ENCODE measurements at regions not wholly inside any gene's neighbourhood (a gene's known extent, or its start where the extent isn't known, plus 50 kb on each side); places are given as distances from the start of the nearest gene placed in this dataset.

GRCh38 chr4:101701551-101701950 lies 89.0 kb upstream of the BANK1 start:
- TF ChIP-seq CTCF (conservative IDR thresholded peaks at IDR 0.05; ENCODE audit: low read depth in 2 of 2) (no peak), POLR2AphosphoS5 (IDR thresholded peaks at IDR 0.05; ENCODE audit: low read depth) (no peak), ZNF331 (CRISPR knock-in tag; IDR thresholded peaks at IDR 0.05; ENCODE audit: low read depth) (no peak), JUNB (IDR thresholded peaks at IDR 0.05; ENCODE audit: unreplicated experiment) (no peak), ETS1 (IDR thresholded peaks at IDR 0.05) (no peak), EZH2phosphoT487 (IDR thresholded peaks at IDR 0.05; ENCODE audit: unreplicated experiment) (no peak), EZH2 (IDR thresholded peaks at IDR 0.05; ENCODE audit: low read depth, unreplicated experiment) (no peak), NANOG (IDR thresholded peaks at IDR 0.05; ENCODE audit: borderline replicate concordance) (no peak), ZNF114 (CRISPR knock-in tag; IDR thresholded peaks at IDR 0.05) (no peak), CREB1 (CRISPR knock-in tag; IDR thresholded peaks at IDR 0.05; ENCODE audit: low read depth) (no peak), REST (IDR thresholded peaks at IDR 0.05; ENCODE audit: unreplicated experiment) (no peak)

All from GM23338 (cell line).